IMR-90 (cell line): ENCODE measurements at regions not wholly inside any gene's neighbourhood (a gene's known extent, or its start where the extent isn't known, plus 50 kb on each side); places are given as distances from the start of the nearest gene placed in this dataset.

Source experiments
- ATAC-seq: fragments of 200-7000 bp; cut with Tn5 transposase; 2 replicates; pipeline ENCODE4 v1.9.1; 2020; ENCODE audit warnings: low read depth, mild to moderate bottlenecking, moderate library complexity
- BruUV-seq: library from RNA; stranded (reverse); fragments of 400-500 nt; replicated peaks from 2 replicates; lab custom pipeline; 2021; lab: Mats Ljungman, UMichigan
- CTCF ChIA-PET: fragments of 300-600 bp; formaldehyde crosslinking; extraction: SDS; loops from one replicate; lab custom pipeline; 2021; ENCODE audit warnings: antibody characterized with exemption; lab: Yijun Ruan, JAX
- POLR2A ChIA-PET: fragments of 300-600 bp; sonication (Branson Sonifier 250); formaldehyde crosslinking; loops from one replicate; lab custom pipeline; 2022; ENCODE audit warnings: antibody characterized with exemption; ENCODE audit not compliant: unreplicated experiment; lab: Charles Lee
- DNase-seq: peaks from one replicate; pipeline ENCODE4 v3.0.0; 2013
- H2AFZ ChIP-seq: replicated peaks from 2 replicates; pipeline ENCODE3; 2013; ENCODE audit warnings: low read length, mild to moderate bottlenecking; ENCODE audit not compliant: poor library complexity
- H2AK5ac ChIP-seq: 2 replicates; pipeline ENCODE4 v1.6.1; 2013; ENCODE audit warnings: low read depth, low read length, inconsistent platforms
- H2AK9ac ChIP-seq: replicated peaks from 2 replicates; pipeline ENCODE3; 2013; ENCODE audit warnings: mild to moderate bottlenecking, low read depth, low read length, moderate library complexity; ENCODE audit not compliant: poor library complexity
- H2BK120ac ChIP-seq: 2 replicates; pipeline ENCODE4 v1.6.1; 2013; ENCODE audit warnings: low read depth, low read length, inconsistent platforms
- H2BK15ac ChIP-seq: 3 replicates; pipeline ENCODE4 v1.6.1; 2013; ENCODE audit warnings: low read depth, low read length, inconsistent platforms
- H2BK20ac ChIP-seq: 2 replicates; pipeline ENCODE4 v1.6.1; 2013; ENCODE audit warnings: low read depth, mild to moderate bottlenecking, inconsistent platforms, low read length, moderate library complexity
- H2BK5ac ChIP-seq: 2 replicates; pipeline ENCODE4 v1.6.1; 2013; ENCODE audit warnings: mild to moderate bottlenecking, low read depth, low read length, inconsistent platforms; ENCODE audit not compliant: poor library complexity, severe bottlenecking
- H3K14ac ChIP-seq: replicated peaks from 2 replicates; pipeline ENCODE4 v1.6.1; 2013; ENCODE audit warnings: low read depth, low read length, inconsistent platforms
- H3K18ac ChIP-seq: 2 replicates; pipeline ENCODE4 v1.6.1; 2013; ENCODE audit warnings: low read depth, low read length, control low read depth
- H3K23ac ChIP-seq: 2 replicates; pipeline ENCODE4 v1.6.1; 2013; ENCODE audit warnings: low read depth, low read length, inconsistent platforms
- H3K27ac ChIP-seq: 2 replicates; pipeline ENCODE4 v1.5.1; 2013; ENCODE audit warnings: mild to moderate bottlenecking, control low read depth, low read length; ENCODE audit not compliant: insufficient read depth
- H3K27me3 ChIP-seq: 2 replicates; pipeline ENCODE4 v1.6.1; 2013; ENCODE audit warnings: low read length; ENCODE audit not compliant: control insufficient read depth, insufficient read depth
- H3K36me3 ChIP-seq: 2 replicates; pipeline ENCODE4 v1.6.1; 2013; ENCODE audit warnings: low read length, mixed read lengths; ENCODE audit not compliant: control insufficient read depth, insufficient read depth
- H3K4ac ChIP-seq: 2 replicates; pipeline ENCODE4 v1.6.1; 2013; ENCODE audit warnings: low read depth, low read length, inconsistent platforms
- H3K4me1 ChIP-seq: 2 replicates; pipeline ENCODE4 v1.6.1; 2013; ENCODE audit warnings: low read length, mixed read lengths; ENCODE audit not compliant: control insufficient read depth, insufficient read depth
- H3K4me2 ChIP-seq: 2 replicates; pipeline ENCODE4 v1.6.1; 2013; ENCODE audit warnings: low read depth, mild to moderate bottlenecking, control low read depth, low read length, moderate library complexity
- H3K4me3 ChIP-seq: 2 replicates; pipeline ENCODE4 v1.5.1; 2013; ENCODE audit warnings: low read depth, mild to moderate bottlenecking, control low read depth, low read length, moderate library complexity; ENCODE audit not compliant: insufficient read depth
- H3K56ac ChIP-seq: 2 replicates; pipeline ENCODE4 v1.6.1; 2013; ENCODE audit warnings: low read length, inconsistent platforms; ENCODE audit not compliant: insufficient read depth; ENCODE audit errors: extremely low read depth
- H3K79me1 ChIP-seq, 2 experiments: 2 replicates each; pipeline ENCODE4 v1.6.1; 2013; ENCODE audit warnings: low read length in 2 of 2, inconsistent platforms in 1 of 2, low read depth in 1 of 2
- H3K9ac ChIP-seq: 2 replicates; pipeline ENCODE4 v1.6.1; 2013; ENCODE audit warnings: low read depth, low read length, control low read depth
- H3K9me1 ChIP-seq: 2 replicates; pipeline ENCODE4 v1.6.1; 2013; ENCODE audit warnings: low read length, inconsistent platforms; ENCODE audit not compliant: insufficient read depth
- H3K9me3 ChIP-seq: 2 replicates; pipeline ENCODE4 v1.6.1; 2013; ENCODE audit warnings: low read length; ENCODE audit not compliant: control insufficient read depth, insufficient read depth
- H4K20me1 ChIP-seq: 2 replicates; pipeline ENCODE4 v1.6.1; 2013; ENCODE audit warnings: low read length, inconsistent platforms; ENCODE audit not compliant: insufficient read depth
- H4K5ac ChIP-seq: 2 replicates; pipeline ENCODE4 v1.6.1; 2013; ENCODE audit warnings: mild to moderate bottlenecking, low read depth, low read length, control low read depth
- H4K8ac ChIP-seq, 2 experiments: 2 replicates each; pipeline ENCODE4 v1.6.1; 2013; ENCODE audit warnings: low read depth in 2 of 2, low read length in 2 of 2, control low read depth in 1 of 2, inconsistent platforms in 1 of 2
- H4K91ac ChIP-seq: 2 replicates; pipeline ENCODE4 v1.6.1; 2013; ENCODE audit warnings: low read depth, low read length, inconsistent platforms; ENCODE audit not compliant: insufficient read depth
- CEBPB ChIP-seq: IDR thresholded peaks from 2 replicates; pipeline ENCODE4 v1.6.1; 2012; ENCODE audit warnings: low read depth, low read length, improper control_type of control experiment
- MAFK ChIP-seq: IDR thresholded peaks from 2 replicates; pipeline ENCODE4 v1.6.1; 2012; ENCODE audit warnings: low read depth, low read length, improper control_type of control experiment
- RFX5 ChIP-seq: IDR thresholded peaks from 2 replicates; pipeline ENCODE4 v1.8.0; 2012; ENCODE audit warnings: low read depth, mild to moderate bottlenecking, low read length, moderate library complexity
- WGBS, 2 experiments: methylation state at CpG; one replicate each; pipeline versions ENCODE4 v1.1.5 to v1.1.7; 2013; ENCODE audit warnings: missing lambda C conversion rate in 2 of 2; ENCODE audit not compliant: insufficient read length in 1 of 2; ENCODE audit errors: extremely low coverage in 2 of 2; 5-methylcytosine and 5-hydroxymethylcytosine counted together
- dilution Hi-C: fragments of 300-500 bp; cut with HindIII; formaldehyde crosslinking; loops from one replicate; pipeline ENCODE4 v1.14.3; 2018; ENCODE audit warnings: low sequenced_read_pairs; ENCODE audit not compliant: unreplicated experiment
- in situ Hi-C: fragments of 300-500 bp; cut with MboI; formaldehyde crosslinking; loops from 3 replicates; pipeline ENCODE4 v1.14.3; 2019; ENCODE audit warnings: low sequenced_read_pairs, inconsistent platforms, mixed read lengths
- intact Hi-C: fragments of 100-400 bp; cut with micrococcal nuclease; formaldehyde crosslinking; loops from 2 replicates; pipeline ENCODE4 v1.10.0; 2022
- TF ChIP-seq, protein P1 (sequence below): fragments of 150-350 bp; IDR thresholded peaks from 2 replicates; pipeline ENCODE4 v1.6.1; 2016; ENCODE audit warnings: low read depth, mild to moderate bottlenecking, low read length, moderate library complexity, borderline replicate concordance
- TF ChIP-seq, protein P2 (sequence below): fragments of 150-350 bp; IDR thresholded peaks from 2 replicates; pipeline ENCODE4 v1.6.1; 2017; ENCODE audit warnings: mild to moderate bottlenecking, antibody characterized with exemption, low read length, low read depth

DNA sequence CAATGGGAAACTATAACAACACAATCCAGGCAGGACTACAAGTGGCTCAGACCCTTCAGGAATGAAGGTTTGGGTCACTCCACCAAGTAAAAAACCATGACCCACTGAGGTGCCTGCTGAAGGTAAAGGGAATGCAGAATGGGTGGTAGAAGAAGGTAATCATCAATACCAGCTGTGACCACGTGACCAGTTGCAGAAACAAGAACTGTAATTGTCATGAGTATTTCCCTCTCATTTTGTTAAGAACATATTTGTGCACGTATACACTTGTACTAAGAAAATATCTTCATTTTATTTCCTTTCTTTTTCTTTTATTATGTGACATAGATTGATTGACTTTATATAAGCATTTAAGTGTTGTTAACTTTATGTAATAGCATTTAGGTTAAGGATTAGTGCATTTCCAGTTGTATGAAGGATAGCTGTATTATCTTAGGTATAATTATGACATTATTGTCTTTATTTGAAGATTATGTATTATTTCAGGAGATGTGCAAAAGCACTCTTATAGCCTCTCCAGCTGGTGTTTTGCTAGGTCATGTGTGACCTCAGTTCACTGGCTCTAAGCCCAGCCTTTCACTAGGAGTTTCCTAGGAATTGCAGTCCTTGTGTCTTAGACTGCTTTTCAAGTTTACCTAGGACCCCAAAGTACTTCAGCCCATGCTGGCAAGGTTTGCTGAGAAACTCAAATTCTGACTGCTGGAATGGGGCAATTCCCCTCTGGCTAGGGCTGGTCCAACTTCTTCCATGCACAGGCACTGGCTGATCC, 125.7 kb upstream of the DPP10 start:
- ChIA-PET POLR2A (no interaction called here), CTCF (no interaction called here)
- Histone ChIP-seq H4K5ac (no peak overlapping the region), H3K4ac (no peak overlapping the region), H3K18ac (no peak overlapping the region), H3K27me3 (no peaks in the 10 kb centered on the region), H3K23ac (no peak overlapping the region), H3K4me3 (no peak overlapping the region), H3K4me2 (no peak overlapping the region), H2AK9ac (no peak overlapping the region), H2BK20ac (no peak overlapping the region), H2BK120ac (no peak overlapping the region), H3K9me3 (no peaks in the 10 kb centered on the region; the same call in 1 of the 2 replicates), H2BK5ac (no peak overlapping the region), H2BK15ac (no peak overlapping the region), H3K14ac (no peak overlapping the region), H4K91ac (no peak overlapping the region), H3K4me1 (no peaks in the 10 kb centered on the region), H3K9ac (no peak overlapping the region), H4K8ac (no peak overlapping the region), H3K79me1 (no peaks in the 10 kb centered on the region), H3K56ac (no peak overlapping the region), H4K20me1 (no peaks in the 10 kb centered on the region), H3K9me1 (no peaks in the 10 kb centered on the region), H2AFZ (no peak overlapping the region), H2AK5ac (no peak overlapping the region), H3K27ac (no peak overlapping the region), H3K36me3 (no peaks in the 10 kb centered on the region)
- in situ Hi-C loops (no loop called here), intact Hi-C loops (no loop called here), dilution Hi-C loops (no loop called here)
- WGBS, 2 experiments: no CpG with 5 or more reads among the region's 2 CpGs
- ATAC-seq (no peak), DNase-seq (no peak)
- TF ChIP-seq, protein P1, sequence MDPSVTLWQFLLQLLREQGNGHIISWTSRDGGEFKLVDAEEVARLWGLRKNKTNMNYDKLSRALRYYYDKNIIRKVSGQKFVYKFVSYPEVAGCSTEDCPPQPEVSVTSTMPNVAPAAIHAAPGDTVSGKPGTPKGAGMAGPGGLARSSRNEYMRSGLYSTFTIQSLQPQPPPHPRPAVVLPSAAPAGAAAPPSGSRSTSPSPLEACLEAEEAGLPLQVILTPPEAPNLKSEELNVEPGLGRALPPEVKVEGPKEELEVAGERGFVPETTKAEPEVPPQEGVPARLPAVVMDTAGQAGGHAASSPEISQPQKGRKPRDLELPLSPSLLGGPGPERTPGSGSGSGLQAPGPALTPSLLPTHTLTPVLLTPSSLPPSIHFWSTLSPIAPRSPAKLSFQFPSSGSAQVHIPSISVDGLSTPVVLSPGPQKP: no peak
- TF ChIP-seq CEBPB (no peak), MAFK (no peak), RFX5 (no peak)
- TF ChIP-seq, protein P2, sequence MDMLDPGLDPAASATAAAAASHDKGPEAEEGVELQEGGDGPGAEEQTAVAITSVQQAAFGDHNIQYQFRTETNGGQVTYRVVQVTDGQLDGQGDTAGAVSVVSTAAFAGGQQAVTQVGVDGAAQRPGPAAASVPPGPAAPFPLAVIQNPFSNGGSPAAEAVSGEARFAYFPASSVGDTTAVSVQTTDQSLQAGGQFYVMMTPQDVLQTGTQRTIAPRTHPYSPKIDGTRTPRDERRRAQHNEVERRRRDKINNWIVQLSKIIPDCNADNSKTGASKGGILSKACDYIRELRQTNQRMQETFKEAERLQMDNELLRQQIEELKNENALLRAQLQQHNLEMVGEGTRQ: no peak
- BruUV-seq: no TSS peak
